ENCODE measurements at regions not wholly inside any gene's neighbourhood (a gene's known extent, or its start where the extent isn't known, plus 50 kb on each side); places are given as distances from the start of the nearest gene placed in this dataset.
"Not testable (repeated sequence)": the region's sequence is repeated elsewhere in the genome, so short reads cannot be mapped to it uniquely, and the experiment has no call there.

DNA sequence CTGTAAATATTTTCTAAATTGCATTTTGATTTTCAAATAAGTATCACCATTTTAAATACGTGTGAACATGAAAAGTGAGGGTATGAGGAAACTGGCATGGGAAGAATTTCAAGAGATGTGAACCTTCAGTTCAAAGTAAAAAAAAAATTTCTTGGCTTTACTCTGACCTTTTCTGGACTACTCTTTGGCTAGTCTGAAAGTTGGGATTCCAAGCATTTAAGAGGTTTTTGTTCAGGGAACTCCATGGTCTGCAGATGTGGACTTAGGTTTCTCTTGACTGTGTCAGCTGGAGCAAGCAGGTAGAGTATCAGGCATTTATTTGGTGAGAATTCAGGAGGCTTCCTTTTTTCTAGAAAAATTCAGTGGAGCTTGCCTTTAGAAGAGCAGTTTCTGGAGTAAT, 311.6 kb downstream of the LRIG3 start:
- no peak for DNase-seq

DNA sequence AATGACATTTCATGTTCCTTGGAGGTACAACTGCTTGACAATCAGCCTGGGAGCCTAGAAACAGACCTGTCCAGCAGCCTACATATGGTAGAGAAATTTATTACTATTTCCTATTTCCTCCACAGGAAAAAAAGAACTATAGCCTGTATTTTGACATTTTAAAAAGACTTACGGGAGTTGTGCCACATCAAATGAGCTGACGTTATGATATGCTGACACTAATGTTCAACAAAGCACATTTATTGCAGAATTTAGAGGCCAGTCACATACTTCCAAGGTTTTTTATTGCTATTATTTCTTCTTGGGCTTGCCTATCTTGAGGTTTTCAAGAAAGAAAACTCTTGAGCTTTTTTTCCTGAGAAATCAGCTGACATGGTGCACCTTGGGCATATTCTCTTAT, 305.3 kb downstream of the LRIG3 start:
- DNase-seq = no peak

DNA sequence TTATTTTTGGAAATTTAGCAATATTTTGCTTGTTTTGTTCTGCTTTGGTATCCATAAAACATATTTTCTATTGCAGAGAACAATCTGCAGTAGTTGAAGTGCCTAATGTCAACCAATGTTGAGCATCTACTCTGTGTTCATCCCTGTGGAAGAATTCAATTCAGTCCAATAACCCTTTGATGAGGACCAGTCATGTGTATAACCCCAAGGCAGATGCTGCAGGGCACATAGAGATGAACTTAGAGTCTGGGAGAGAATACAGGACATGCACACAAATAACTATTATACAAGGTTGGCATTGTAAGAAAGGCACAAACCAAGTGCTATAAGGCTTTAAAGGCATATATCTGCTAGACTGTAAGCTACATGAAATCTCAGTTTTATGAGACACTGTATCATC, 304.7 kb downstream of the LRIG3 start:
- no peak for DNase-seq

DNA sequence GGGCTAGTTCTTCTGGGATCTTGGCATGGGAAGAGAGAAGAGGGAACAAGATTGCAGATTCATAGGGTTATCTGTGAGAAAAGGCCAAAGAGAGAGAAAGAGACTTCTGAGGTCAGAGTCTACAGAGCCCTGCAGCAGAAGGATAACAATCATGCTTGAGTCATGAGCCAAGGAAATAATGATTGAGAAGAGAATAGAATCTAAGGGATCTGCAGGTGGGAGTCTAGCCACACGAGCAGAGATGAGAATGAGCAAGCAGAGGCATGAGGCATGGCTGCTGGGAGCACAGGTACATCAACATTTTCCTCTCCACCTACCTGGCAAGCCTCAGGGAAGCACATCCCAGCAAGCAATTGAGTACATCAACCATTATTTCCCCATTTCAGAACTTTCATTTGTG, 303.7 kb downstream of the LRIG3 start:
- DNase-seq = no peak

DNA sequence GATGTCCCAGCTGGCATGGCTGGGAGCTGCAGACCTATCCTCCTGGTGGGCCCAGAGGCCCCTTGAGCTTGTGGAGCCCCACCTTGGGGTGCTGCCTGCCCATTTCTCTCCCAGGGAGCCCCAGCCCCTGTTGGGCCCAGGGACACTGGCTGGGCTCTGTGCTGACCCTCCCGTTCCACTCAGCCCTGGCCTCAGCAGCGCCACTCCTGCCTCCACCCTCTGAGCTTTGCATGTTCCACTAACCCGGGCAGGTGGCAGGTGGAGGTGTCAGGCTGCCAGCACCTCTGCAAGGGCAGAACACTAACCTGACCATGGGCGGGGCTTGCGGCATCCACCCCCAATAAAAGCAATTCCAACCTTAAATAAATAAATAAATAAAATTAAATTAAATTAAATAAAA, 299.2 kb downstream of the LRIG3 start:
- DNase-seq = no peak

DNA sequence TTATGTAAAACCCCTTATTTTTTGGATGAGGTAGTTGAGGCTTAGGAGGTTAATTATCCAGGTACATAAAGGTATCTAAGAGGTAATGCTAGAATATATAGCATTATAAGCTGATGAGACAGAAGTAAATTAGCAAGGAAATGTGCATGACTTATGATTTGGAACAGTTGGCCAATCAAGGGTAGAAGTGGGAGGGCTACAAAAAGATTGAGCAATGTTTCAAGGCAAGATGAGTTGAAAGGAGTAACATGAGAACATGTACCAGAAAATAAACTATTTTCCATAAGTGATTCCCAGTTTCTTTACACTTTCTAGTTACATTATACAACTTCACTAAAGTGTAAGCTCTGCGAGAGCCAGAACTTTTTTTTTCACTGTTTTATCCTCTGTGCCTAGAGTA, 290.9 kb downstream of the LRIG3 start:
- no peak for DNase-seq

DNA sequence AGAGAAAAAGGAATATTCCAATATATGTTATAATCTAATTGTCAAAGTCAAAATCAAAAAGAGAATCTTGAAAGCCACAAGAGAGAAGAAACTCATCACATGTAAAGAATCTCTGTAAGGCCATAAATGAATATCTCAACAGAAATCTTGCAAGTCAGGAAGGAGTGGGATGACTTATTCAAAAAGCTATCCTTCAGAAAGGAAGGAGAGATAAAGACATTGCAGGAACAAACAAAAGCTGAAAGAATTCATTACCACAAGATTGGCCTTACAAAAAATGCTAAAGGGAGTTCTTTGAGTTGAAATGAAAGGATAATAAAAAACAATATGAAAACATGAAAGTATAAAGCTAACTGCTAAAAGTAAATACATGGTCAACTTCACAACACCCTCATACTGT, 286.8 kb downstream of the LRIG3 start:
- no peak for DNase-seq

DNA sequence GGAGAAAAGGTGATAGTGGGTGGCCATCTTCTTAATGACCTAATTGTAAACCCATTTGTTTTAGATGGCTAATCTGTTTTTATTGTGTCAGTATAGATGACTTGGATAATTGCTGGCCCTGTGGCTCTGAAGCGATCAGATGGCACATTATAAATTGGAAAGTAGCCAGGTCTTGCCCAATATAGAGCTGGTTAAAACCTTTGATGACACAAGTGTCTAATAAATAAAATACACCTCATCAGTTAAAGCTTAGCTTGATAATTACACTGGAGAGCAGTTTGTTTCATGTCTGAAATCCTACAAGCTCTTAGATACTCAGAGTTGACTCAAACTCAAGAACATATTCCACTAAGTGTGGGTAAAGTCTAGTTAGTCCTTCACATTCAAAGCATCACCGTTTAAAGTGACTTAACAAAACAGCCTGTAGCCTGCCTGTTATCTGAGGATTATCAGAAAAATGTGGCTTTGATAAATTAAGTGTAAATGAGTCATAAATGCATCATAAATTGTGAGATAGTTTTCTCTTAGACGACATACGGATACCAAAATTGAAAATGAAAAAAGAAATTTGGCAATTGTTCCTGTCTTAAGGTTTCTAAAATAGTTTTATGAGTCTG, 280.9 kb downstream of the LRIG3 start:
- peak; percentile 36 for DNase-seq

DNA sequence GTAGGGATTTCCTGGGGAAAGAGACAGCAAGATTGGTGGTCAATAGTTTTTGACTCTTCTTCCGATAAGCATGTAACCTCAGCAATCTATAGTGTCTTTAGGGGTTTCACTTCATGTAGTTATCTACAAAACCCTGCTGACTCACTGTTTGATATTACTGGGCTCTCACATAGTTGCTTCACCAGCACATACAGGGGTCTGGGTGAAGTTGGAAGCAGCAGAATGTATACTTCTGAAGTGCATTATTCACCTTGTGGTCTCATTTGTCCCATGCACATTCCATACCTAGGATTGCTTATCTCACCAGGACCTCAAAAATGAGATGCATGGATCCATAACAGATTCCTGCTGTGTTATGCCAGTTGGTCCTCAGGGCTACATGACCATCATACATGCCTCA, 280.0 kb downstream of the LRIG3 start:
- no peak for DNase-seq

DNA sequence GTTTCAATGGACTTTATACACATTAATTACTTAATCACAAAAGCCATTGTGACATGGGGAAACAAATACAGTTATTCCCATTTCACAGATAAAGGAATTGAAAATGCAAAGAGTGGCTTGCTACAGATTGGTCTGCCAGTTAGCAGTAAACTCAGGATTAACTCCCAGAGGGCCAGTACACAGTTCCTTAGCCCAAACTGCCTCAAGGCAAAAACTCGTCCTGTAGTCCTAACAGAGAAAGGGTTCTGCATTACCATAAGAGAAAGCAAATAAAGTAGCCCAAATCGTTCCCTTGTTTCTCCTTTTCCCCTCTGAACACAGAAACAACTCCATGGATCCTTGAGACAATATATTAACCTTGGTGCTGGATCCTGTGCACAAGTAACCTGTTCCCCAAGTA, 274.4 kb downstream of the LRIG3 start:
- no peak for DNase-seq

DNA sequence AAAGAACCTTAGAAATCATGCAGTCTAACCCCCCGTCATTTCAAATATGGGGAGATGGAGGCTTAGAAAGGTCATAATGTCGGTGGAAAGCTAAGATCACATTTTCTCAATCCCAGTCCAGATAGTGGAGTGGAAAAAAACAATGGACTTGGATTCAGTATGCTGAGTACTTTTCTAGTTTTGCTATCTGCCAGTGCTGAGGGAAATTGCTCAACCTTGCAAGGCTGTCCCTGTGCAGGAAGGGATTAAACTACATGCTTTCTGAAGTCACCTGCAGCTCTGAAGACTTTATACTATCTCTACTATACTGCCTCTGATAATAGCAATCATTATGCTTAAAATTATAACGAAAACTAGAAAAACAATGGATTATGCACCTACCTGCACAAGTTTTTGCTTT, 272.8 kb downstream of the LRIG3 start:
- no peak for DNase-seq

DNA sequence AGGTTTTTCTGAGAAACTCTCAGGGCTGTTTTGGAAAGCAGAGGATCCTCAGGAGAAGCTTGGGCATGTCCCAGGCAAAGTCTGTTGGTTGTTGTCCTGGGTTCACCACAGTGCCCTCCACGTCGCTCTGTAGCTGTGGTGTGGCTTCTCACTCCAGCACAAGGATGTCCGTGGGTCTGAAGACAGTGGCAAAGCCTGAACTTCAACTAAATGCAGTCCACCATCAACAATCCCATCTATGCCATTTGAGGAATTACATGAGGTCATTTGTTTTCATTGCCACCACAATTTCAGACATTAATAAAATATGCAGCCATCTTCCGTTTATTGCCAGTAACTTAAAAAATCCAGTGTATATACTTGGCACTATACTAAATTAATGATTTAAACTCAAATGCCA, 272.1 kb downstream of the LRIG3 start:
- no peak for DNase-seq

DNA sequence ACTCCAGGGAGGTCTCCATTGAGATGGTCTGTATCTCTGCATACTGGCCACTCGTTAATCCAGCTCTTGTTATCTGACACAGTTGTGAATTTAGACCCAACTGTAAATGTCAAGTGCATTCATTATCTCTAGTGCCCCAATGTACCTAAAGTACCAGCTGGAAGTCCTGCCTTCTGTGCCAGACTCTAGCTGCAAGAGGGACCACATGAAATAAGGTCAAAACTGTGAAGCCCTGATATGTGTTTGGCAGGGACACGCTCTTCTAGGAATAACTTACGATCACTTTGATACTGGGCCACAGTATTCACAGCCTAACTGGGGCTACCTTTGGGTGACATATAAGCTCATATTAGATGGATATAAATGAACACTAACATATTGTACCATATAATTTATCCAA, 268.5 kb downstream of the LRIG3 start:
- DNase-seq = no peak

DNA sequence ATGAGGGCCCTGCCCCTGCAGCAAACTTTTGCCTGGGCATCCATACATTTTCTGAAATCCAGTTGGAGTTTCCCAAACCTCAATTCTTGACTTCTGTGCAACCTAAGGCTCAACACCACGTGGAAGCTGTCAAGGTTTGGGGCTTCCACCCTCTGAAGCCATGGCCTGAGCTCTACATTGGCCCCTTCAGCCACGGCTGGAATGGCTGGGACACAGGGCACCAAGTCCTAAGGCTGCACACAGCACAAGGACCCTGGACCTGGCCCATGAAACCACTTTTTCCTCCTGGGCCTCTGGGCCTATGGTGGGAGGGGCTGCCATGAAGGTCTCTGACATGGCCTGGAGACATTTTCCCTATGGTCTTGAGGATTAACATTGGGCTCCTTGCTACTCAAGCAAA, 266.3 kb downstream of the LRIG3 start:
- no peak for DNase-seq

DNA sequence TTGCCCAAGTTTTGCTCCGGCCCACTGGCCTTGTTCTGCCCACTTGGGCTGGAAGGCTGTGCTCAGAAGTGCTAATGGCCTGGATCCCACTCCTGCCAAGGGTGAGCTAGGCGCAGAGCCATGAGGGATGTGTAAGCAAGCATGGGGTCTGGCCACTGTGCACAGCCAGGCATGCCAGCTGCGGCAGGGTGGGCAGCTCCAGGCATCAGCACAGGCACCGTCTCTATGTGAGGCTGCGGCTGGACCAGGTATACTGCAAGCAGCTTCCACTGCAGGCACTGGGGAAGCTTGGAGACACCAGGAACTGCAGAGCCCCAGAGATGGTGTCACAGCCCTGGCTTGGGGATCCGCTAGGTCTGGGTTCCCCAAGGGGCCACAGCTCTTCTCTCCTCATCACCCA, 264.9 kb downstream of the LRIG3 start:
- DNase-seq = no peak

DNA sequence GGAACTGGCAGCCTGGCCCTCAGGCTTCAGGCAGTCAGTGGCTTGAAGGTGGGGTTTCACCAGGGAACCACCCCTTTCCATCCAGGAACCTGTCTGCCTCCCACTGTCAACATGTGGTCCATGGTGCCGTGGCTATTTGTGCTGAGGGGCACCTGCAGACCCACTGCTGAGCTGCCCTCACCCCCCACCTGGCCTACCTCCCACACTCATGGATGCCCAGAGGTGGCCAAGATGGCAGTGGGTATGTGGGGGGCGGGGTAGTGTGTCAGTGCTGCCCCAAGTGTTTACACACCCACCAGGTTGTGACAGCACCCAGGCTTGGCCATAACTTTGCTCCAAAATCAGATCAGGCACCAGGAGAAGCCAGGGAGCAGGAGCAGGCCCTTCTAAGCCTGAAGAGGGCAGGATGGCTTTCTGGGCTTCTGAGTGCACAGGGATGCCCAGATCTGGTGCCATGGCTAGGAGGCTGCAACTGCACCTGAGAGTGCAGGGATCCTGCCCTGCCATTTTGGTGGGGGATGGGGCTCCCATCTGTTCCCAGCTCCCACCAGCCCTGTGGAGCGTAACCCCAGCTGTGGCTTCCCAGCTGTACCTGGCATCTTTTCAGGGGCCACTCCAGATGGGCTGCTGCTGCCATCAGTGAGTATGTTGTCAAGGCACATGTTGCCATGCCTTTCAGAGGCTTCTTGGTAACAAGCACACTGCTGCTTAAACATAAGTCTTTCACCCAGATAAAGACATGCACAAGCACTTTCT, 263.9 kb downstream of the LRIG3 start:
- no peak for DNase-seq

DNA sequence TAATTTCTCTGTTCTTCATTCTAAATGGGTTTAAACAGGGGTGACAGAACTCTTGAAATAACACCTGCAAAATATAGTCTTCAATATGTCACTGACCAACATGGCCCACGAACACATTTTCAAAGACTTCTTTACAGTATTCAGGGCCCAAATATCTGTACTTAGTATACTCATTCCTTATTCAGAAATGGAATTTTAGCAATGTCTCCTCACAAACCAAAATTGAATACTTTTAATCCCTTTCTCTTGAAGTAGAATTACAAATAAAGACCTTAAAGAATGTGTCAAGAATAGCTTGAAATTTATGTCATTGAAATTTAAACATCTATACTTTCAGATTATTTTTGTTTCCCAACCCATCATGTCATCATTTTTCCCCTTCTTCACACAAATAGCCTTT, 263.1 kb downstream of the LRIG3 start:
- DNase-seq = no peak

DNA sequence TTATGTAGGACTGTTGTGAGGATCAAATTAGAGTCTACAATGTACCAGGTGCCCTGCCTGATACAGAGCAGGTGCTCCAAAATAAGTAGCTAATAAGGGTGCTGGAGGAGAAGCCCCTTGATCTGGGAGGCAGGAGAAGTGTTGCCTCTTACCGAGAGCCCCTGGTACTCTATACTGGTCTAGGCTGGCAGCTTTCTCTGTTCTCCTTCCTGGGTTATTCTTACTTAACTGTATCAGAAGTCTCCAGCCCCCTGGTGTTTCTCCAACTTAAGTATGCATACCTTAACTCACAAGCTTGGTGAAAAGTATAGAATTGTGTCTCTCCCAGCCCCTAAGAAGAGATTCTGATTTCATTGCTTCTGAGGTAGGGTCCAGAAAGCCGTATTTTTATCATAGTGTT, 254.9 kb downstream of the LRIG3 start:
- no peak for DNase-seq

DNA sequence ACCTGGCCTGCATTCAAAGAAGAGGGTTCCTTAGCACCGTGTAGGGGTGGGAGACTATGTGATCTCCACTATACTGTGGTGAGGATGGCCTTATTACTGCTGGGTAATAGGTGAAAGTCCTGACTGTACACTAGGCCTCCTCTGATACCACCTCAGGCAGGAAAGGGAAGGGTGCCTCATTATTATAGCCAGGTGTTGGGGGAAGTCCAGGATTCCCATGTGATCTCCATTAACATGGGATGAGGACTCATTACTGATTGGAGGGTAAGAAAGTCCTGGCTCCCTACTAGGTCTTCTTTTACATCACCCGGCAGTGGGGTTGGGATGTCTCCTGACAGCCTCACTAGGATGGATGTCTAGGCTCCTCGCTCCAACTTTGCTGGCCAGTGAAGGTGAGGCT, 252.1 kb downstream of the LRIG3 start:
- no peak for DNase-seq

DNA sequence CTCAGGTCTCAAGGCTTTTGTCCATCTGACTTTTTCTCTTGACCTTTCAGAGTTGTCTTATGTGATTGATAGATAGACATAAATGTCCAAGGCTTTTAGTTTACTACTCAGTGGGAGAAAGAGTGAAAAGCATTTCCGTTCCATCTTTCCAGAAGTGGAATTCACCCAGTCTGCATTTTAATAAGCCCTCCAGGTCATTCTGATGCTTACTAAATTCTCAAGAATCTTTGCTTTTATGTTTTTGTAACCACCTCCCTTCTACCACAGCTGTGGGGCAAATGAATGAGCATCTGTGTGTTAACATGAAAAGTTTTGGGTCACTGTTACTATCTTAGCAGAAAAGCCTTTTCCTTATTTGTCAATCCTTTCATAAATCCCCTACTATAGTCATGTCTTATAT, 251.4 kb downstream of the LRIG3 start:
- DNase-seq = no peak

DNA sequence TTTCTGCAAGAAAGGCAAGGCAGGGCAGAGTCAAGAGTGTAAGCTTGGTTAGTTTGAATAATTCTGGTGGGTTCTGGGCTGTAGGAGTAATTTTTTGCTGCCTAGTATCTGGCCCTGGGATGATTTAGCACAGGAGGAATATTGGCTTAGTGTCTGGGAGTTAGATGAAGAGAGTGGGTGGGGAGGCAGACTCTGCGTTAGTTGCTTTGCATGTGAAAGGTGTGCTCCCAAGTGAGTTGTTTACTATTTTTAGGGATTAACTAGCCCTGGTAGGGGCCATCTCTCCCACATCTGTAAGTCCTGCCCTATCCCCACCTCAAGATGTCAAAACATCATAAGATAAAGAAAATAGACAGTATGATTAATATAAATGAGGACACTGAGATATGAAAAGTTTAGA, 249.7 kb downstream of the LRIG3 start:
- no peak for DNase-seq

DNA sequence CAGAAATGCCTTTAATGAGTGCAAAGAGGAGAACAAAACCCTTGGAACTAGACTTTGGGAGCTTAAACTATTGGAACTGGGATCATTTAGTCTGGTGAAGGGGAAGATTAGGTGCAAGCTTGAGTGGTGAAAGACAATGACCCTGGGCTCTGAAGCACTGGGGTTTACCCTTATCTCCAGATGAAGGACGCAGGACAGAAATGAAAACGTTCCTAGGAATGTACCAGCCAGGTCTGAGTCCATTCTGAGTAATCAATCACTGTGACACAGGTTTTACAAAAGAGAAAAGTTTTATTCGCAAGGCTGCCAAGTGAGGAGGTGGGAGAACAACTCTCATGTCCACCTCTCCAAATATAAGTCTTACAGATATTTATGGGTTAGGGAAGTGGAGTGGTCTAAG, 249.1 kb downstream of the LRIG3 start:
- DNase-seq = no peak

DNA sequence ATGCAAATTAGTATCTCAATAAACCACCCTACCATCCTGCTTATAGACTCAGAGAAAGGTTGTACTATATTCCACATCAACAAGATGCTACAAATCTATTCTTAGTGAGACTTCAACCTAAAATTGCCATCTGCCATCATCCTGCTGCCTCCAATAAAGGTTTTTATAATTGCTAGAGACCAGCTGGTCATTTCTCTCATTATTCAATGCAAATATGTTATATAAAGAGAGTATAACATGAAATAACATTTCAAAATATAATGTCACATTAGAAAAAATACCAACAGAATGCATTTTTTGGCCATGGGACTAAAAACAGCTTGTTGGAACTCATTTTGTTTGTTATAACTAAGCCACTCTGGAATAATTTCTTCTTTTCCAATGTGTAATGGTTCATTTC, 247.3 kb downstream of the LRIG3 start:
- no peak for DNase-seq

DNA sequence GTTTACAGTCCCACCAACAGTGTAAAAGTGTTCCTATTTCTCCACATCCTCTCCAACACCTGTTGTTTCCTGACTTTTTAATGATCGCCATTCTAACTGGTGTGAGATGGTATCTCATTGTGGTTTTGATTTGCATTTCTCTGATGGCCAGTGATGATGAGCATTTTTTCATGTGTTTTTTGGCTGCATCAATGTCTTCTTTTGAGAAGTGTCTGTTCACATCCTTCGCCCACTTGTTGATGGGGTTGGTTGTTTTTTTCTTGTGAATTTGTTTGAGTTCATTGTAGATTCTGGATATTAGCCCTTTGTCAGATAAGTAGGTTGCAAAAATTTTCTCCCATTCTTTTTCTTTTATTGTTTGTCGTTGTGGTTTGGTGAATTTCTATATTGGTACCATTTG, 242.5 kb downstream of the LRIG3 start:
- DNase-seq = not testable (repeated sequence)

DNA sequence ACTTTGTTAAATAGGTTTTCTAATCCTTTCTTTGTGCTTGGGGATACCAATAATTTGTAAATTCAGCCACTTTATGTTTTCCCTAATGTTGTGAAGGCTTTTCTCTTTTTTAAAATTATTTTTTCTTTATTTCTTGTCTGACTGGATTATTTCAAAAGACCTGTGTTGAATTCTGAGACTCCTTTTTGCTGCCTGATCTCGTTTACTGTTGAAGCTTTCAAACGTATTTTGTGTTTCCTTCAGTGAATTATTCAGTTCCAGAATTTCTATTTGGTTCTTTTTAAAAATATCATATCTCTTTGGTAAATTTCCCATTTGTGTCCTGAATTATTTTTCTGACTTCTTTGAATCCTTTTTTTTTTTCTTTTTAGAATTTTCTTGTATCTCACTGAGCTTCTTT, 241.6 kb downstream of the LRIG3 start:
- no peak for DNase-seq
